ENCODE measurements at regions not wholly inside any gene's neighbourhood (a gene's known extent, or its start where the extent isn't known, plus 50 kb on each side); places are given as distances from the start of the nearest gene placed in this dataset.

DNA sequence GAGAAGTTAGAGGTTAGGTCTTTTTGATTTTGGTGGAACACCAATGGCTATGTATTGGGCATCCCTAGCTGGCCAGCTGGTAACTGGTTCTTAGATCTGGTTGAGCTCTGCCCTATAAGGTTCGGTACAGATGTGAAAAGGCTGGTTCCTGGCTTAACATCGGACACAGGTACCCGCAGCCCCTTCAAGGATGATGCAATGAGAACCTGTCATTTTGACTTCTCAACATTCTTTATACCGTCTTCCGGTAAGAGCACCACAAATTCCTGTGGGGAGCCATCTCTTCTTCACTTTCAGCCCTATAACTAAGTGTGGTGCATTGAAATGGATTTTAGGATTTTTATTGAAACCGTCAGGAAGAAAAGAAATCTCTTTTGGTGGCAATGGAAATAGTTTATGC is 222.8 kb downstream of the ADAMTS9 start:
- no peak for DNase-seq

DNA sequence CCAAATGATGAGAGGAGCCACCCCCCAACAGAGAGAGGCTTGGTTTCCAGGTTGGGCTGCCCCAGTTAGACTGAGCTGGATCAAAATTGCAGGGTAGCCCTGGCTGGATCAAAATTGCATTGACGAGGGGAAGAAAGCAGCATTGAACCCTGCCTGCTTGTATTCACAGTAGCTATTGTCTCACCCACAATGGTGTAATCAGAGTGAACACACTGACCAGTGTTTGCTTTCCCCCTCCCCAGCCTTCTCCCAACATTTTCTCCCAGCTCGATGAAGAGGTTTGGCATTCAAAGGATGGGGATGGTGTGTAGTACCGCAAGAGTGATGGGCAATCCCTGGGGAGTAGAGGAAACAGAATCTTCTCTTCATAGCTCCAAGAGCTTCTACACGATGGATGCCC is 223.8 kb downstream of the ADAMTS9 start:
- no peak for DNase-seq

DNA sequence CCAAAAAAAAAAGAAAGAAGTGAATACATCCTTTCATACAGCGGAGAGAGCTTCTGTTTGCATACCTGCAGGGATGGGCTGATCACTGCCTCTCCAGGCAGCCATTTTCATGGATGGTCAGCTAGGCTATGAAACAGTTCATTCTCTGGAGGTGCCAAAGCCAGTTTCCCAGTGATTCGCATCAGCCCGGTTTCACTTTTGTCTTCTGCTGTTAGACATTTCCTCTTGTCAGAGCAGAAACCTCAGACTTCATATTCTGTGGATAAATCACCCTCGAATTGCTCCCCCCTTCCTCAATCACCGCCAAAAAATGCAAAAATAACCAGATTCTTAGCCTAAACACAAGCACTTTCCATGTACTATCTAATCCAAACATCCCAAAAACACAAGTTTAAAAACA is 225.6 kb downstream of the ADAMTS9 start:
- no peak for DNase-seq

DNA sequence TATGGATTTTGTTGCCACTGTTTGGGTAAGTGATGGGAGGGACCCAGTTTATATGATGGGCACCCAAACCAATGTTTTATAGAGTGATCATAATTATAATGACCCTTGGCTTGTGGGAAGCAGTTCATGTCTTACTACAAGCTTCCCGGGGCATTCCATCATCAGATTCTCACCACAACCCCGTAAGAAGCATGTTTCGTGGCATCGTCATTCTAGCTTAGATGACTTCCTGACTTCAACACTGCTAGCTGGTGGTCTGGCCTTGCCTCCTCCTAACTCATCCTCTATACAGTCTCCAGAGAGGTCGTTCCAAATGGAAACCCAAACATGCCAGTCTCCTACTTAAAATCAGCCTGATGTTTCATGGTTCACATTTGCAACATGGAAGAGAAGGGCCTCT is 226.9 kb downstream of the ADAMTS9 start:
- peak; percentile 39 for DNase-seq

DNA sequence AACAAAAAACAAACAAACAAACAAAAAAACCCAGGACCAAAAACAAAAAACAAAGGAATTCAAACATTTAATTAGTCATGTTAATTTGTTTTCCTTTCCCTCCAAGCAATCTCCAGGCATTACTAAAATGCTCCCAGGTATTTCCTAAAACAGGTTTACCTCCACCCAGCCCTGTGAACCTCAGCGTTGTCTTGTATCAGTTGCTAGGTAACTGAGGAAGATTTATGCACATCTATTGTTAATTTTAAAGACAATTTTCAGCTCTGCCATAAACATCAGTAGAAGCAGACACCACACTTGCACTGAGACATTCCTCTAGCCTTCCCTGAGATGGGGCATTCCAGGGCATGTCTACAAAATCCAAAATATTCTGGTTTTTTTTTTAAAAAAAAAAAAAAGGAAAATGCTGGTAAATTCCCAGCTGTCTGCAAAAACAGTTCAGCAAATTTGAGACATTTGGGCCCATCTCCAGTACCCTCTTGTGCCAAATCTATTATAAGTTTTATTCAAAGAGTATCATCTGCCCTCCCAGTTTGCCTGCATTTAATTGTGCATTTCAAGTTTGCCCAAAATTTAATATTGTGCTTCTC is 227.6 kb downstream of the ADAMTS9 start:
- DNase-seq = no peak

DNA sequence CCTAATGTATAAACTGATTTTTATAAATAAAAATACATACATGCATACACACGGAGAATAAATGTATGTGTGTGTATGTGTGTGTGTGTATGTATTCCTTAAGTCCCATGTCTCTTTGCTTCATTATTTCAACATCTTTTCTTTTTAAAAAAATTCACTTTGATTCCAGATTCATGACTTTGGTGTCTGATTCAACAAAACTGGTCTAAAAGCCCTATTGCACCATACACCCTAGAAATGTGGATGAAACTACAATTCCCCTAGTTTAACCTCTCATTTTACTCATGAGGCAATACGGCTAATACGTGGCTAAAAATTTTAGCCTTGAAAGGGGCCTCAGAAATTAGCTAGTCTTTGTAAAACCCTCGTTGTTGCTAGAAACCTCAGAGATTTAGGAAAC is 228.1 kb downstream of the ADAMTS9 start:
- no peak for DNase-seq

DNA sequence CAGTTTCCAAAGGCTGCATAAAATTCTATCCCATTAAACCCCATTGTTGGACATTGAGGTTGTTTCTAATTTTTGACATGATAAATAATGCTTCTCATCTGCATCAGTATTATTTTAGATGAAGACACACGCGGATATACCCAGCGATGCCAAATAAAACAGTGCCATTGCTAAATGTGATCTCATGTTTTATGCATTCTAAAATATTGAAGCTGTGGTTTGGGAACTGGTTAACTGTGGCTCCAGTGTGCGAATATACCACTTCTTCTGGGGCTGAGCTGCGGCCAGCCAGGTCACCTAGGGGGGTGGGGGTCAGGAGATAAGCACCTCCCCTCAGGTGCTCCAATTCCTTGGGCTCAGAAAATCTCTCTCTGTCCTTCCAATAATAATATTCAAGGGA is 230.0 kb downstream of the ADAMTS9 start:
- no peak for DNase-seq

DNA sequence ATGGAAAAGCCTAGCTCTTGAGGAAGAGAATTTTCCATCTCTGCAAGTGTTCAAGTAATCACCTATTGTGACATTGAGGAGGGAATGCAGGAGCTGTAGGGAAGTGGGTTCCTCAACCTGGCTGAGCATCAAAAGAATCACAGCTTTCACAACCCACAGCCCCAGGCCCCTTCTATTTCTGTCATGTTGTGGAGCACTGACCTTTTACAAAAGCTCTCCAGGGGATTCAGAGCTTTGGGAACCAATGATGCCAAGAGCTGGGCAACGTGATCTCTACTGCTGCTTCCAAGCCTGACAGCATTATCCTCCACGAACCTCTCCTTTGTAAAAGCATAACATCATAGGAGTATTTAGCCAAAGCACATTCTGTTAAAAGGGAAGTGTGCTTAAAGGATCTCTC is 231.1 kb downstream of the ADAMTS9 start:
- DNase-seq = no peak

DNA sequence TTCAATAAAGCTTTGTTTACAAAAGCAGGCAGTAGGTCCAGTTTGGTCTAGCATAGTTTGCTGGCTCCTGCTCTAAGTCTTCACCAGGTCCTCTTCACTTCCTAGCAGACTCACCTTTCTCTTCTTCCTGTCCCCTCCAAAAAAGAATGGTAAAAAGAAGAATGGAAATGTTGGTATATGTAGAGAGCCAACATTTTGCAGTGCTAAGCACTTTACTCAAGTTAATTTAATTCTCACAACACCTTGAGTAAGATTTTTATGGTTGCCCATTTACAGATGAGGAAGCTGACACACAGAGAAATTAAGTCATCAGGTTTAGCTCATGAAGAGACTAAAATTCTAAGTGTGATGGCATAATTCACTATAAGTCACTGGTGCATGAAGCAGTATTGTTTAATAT is 230.1 kb upstream of the PRICKLE2 start:
- DNase-seq = no peak

DNA sequence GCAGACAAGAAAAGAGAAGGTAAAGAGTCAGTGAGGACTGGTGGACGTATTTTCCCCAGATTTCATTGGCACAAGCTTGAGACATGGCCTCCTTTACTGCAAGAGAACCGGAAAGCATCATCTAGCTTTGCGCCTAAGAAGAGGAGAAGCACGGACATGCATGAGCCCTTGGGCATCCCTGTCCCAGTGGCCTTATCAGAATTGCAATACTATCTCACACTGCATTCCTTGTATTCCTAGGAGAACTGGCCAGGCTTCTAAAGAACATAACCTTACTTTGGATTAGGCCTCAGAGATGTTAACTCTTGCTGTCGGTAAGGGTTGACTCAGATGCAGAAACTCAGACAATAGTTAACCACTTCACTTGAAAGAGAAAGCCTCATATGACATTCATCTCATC is 229.5 kb upstream of the PRICKLE2 start:
- no peak for DNase-seq

DNA sequence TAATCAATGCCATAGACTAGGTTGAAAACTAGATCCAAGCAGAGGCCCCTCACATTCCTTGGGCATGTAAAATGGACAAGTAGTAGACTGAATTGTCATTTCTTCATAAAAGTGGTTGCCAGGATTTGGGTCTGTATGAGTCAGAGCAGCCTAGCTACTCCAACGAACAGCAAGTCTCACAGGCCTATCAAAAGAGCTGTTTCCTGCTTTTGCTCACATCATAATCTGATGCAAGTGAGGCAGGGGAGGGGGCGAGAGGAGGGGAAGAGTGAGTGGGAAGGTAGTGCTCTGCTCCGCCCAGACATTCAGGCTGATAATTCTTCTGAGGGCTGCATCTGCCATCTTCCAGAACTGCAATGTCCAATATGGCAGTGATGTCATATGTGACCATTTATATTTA is 228.9 kb upstream of the PRICKLE2 start:
- DNase-seq = no peak

DNA sequence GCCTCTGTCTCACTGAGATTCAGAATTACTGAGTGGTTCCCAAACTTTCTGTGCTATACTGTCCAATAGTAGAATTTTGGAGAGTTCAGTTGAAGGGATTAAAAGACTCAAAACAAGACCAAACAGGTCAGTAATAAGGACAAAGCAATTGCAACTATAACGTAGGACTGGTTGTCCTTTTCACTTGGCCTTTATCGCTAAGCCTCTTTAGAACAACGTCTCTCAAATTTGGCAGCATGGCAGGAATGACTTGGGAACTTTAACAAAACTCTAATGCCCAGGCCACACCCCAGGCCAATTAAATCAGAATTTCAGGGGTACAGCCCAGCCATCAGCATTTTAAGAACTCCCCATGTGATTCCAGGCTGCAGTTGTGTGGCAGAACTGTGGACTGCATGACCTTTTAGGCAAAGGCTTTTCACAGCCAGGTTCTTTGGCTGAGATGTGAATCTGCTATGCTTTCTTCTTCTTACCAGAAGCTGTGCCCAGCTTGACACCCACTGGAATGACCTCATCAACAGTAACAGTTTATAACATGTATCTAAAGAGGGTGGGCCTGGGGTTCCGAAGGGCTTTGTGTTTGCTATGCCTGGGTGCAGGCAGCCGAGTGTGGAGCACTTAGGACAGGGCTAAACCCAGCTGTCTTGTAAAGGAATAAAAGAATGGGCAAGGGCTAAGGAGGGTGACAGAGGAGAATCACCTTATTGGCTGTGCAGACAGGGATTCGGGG is 226.2 kb upstream of the PRICKLE2 start:
- DNase-seq = no peak

DNA sequence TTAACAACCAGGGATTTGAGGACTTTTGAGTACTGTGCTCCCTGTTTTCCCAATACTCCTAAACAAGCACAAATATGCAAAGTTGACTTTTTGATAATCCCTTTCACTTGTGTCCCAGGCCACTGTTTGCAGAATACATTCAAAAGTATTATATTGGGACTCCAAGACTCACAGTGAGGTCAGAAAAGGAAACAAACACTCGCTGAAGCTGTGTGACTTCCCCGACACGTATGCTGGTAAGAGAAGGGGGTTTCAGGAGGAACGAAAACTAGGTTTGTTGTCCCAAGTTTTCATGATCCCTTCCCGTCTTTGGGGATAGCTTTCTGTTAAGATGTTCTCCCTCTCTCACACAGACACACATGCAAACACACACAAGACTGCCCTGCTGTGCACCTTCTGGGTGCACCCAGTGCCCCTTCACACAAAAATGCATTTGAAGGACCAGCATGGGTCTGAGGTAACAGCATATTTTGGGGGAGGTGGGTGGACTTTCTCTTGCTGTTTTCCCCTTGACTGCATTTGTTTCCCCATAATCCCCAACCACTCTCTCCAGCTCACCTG is 225.2 kb upstream of the PRICKLE2 start:
- DNase-seq = no peak

DNA sequence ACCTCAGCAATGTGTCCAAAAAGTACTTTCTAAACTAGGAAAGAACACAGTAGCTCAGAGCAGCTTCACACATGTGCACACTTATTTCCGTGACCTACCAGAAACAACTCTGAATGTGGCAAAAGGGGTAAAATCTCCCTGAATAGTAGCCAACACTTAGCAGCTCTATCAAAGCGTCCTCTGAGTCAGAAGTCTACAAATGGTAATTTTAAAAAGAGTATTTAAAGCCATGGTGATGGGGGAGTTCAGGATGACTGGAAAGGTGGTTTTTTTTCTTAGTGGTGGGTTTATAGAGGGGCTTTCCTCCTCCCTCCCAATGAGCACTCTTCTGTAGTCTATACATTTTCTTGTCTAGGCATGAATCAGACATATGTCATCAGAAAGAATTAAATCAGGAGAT is 223.8 kb upstream of the PRICKLE2 start:
- DNase-seq = no peak

DNA sequence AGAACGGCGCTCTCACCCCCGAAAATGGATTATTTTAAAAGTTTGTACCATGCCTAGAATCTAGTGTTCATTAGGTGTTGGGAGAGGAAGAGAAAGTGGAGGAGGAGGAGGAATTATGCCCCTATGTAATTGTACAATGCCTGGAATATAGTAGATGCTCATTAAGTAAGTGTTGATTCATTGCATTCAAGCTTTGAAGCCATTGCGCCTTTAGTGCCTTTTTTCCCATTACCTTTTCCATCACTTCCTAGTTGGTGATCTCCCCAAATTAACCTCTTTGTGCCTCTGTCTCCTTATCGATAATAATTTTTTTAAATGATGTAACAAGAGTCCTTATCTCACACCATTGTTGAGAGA is 220.7 kb upstream of the PRICKLE2 start:
- no peak for DNase-seq

DNA sequence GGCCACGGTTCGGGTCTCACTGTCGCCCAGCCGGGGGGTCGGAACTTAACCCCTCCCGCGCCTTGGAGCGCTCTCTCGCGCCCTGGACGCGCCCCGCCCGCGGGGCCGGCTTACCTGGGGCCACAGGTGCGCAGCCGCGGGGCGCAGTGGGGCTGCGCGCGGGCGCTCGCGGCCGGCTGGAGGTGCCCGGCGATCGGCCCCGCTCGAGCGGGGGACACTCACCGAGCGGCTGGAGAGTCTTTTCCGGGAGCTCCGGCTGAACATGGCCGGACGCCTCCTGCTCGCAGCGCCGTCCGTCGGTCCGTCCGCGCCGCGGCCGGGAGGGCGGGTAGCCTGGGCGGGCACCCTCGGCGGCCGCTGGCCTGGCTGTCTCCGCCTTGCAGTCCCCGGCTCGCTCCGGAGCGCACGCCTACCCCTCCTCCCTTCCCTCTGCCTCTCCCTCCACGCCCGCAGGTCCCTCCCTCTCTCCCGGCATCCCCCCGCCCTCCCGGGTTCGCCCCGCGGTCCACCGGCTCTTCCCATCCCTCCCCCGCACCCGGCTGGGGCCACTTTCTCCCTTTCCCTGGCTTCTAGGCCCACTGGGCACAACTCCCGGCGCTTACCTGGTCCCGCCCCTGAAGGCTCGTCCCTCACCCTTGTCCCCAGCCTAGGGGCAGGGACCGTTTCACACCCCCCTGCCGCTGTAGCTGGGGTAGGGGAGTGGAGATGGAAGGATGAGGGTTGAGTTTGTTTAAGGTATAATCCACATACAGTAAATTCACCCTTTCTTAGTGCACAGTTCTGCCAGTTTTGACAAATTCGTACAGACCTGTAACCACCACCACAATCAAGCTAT is 220.1 kb upstream of the PRICKLE2 start:
- DNase-seq = peak; percentile 78

DNA sequence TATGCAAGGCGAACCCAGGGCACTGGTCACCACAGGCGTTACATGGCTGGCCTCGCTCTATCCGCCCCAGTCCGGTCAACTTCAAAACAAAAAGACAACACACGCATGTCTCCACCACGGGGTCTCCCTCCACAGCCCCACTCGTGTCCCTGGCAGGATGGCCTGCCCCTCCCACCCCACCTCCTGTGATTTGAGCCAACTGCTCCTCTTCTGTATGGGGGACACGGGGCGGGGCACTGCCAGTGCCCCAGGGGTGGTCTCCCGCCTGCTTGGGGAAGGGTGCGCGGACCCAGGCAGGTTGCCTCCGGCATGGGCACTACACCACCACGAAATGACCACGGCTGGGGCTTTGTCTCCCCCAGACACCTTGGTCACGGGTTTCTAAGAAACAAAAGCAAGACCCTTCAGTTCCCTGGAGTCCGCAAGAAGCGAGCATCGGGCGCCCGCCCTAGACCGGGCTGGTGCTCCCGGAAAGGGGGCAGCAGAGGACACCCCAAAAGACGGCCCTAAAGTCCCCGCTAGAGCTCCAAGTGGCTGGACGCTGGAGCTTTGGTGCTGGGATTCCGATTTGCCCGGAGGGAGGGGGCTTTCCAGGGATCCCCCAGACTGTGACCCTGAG is 219.3 kb upstream of the PRICKLE2 start:
- DNase-seq = peak; percentile 31

DNA sequence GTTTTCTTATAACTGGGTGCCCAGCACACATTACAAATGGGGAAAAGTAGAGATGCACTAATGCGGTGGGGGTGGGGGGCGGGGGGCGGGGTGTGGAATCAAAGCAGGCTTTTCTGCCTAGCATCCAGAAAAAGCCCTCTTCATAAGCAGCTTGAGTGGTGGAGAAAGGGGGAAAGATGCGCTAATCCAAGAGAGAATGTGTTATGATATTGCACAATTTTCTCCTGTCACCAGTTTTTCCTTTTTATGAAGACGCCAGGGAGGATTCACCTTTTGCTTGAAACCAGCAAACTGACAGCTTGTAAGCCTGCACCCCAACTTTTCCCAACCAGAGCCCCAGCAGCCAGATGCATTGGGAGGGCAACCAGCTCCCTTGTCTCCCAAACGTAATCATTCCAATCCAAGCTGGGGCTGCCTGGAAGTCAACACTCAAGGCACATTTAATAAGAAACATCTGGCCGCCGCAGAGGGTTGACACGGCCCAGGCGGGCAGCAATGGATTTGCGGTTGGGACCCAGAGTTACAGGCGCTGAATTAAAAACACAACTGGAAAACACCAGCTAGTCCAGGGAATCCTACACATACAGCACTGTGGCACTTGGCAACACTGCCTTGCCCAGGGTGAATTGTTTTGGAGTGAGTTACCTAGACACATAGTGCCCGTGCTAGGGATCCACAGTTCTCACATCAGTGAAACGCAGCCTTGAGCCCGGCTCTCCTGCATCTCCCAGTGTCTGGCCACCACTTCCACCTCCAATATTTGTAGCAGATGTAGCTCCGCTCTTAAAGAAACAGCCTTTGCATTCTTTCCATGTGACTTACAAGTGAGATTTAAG is 218.5 kb upstream of the PRICKLE2 start:
- peak; percentile 72 for DNase-seq

DNA sequence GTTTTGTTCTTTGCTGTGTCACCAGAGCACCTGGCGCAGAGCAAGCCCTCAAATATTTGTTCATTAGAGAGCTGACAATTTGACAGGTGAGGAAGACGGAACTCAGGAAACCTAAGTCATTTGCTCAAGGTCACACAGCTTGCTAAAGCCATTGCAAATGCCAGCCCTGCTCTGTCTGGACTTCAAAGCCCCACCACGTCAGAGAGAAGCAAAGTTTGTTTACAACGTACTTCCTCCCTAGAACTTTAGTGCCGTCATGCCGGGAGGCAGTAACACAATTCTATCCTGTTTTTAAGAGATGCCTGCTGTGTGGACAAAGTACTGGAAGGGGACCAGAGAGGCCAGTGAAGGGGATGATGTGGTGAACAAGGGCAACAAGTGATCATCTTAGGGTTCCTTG is 216.6 kb upstream of the PRICKLE2 start:
- no peak for DNase-seq

DNA sequence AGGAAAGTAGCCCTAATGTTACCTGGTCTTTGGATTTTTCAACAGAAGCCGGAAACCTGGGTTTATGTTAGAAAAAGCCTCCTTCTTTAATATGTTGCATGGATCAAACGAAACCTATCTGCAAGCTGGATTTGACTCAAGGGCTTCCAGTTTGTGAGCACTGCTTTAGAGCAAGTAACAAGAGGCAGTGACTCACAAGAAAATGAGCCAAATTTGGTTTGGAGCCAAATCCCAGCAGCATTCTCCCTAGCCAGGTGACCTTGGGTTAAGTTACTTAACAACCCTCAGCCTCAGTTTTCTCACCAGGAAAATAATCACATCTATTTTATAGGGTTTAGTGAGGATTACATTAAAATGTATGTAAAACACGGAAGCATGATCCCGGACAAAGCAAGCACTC is 215.2 kb upstream of the PRICKLE2 start:
- no peak for DNase-seq

DNA sequence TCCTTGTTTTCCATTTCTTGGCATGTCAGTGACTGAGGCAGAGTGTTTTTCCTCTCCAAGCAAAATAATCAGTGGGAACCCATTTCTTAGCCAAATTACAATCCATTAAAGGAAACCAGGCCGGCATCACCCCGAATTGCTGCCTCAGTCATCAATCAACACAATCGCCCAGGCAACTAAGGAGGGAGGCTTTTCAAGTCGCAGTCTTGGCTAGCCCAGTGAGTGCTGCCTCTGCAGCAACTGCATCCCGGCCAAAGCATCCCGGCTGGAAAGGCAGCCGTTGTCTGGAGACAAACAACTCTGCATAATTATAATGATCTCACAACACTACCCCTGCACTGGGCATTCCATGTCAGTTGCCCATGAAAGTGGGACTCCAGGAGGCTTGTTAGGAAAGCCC is 213.5 kb upstream of the PRICKLE2 start:
- DNase-seq = no peak

DNA sequence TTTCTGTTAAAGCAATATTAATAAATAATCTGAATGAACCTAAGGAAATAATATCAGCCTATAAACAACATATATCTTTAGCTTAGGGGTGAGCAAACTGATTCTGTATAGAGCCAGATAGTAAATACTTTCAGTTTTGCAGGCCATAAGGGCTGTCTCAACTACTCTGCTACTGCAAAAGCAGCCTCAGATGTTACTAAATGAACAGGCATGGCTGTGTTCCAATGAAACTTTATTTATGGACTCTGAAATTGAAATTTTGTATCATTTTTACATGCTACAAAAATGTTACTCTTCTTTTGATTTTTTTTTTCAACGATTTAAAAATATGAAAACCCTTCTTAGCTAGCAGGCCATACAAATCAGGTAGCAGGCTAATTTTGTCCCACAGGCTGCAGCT is 212.8 kb upstream of the PRICKLE2 start:
- DNase-seq = no peak

DNA sequence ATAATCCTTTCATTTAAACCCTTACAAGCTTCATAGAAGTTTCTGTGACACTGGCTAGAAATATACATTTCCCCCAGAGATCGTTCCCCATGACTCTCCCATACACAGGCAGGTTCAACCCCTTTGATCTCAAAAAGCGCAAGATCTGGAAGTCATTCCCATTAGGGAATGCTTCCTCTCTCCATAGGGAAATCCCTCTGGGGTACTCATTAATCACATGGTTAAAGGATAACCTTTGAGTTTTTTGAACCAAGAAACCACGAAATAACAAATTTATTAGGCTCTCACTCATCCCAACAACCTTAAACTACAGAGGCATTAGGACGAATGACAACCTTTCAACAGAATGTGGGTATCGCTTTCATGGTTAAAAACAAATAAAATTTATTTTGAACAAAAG is 211.9 kb upstream of the PRICKLE2 start:
- no peak for DNase-seq
